H1 (cell line): ENCODE measurements at regions not wholly inside any gene's neighbourhood (a gene's known extent, or its start where the extent isn't known, plus 50 kb on each side); places are given as distances from the start of the nearest gene placed in this dataset.

Experiments used
- CHD1 ChIP-seq: IDR thresholded peaks from 2 replicates; pipeline ENCODE4 v1.6.1; 2012; ENCODE audit warnings: low read depth, low read length, improper control_type of control experiment
- EZH2 ChIP-seq: fragments of 200-600 bp; sonication (generic); IDR thresholded peaks from 2 replicates; pipeline ENCODE4 v1.7.1; 2012; ENCODE audit warnings: low read depth, mild to moderate bottlenecking, moderate library complexity, low read length, inconsistent platforms; ENCODE audit not compliant: severe bottlenecking
- POLR2A ChIP-seq, 2 experiments: IDR thresholded peaks; 1 replicate in 1 of 2; 2 replicates in 1 of 2; pipeline ENCODE4 v1.6.1; 2011; ENCODE audit warnings: low read depth in 2 of 2, low read length in 2 of 2, mild to moderate bottlenecking in 2 of 2; ENCODE audit errors: control extremely low read depth in 1 of 2
- TF ChIP-seq, protein P1 (sequence below): fragments of 300-600 bp; sonication (generic); IDR thresholded peaks from 2 replicates; pipeline ENCODE4 v1.7.1; 2012; ENCODE audit warnings: low read length, moderate library complexity, mild to moderate bottlenecking, inconsistent platforms; ENCODE audit not compliant: insufficient replicate concordance
- TF ChIP-seq, protein P2 (sequence below), 3 experiments: IDR thresholded peaks; 1 replicate in 2 of 3; 2 replicates in 1 of 3; pipeline versions ENCODE4 v1.5.1 to v1.6.1; 2011; ENCODE audit warnings: low read length in 3 of 3, mild to moderate bottlenecking in 3 of 3, inconsistent platforms in 2 of 3, low read depth in 1 of 3, moderate library complexity in 1 of 3; ENCODE audit not compliant: insufficient read depth in 1 of 3; ENCODE audit errors: control extremely low read depth in 1 of 3

- TF ChIP-seq, protein P1, sequence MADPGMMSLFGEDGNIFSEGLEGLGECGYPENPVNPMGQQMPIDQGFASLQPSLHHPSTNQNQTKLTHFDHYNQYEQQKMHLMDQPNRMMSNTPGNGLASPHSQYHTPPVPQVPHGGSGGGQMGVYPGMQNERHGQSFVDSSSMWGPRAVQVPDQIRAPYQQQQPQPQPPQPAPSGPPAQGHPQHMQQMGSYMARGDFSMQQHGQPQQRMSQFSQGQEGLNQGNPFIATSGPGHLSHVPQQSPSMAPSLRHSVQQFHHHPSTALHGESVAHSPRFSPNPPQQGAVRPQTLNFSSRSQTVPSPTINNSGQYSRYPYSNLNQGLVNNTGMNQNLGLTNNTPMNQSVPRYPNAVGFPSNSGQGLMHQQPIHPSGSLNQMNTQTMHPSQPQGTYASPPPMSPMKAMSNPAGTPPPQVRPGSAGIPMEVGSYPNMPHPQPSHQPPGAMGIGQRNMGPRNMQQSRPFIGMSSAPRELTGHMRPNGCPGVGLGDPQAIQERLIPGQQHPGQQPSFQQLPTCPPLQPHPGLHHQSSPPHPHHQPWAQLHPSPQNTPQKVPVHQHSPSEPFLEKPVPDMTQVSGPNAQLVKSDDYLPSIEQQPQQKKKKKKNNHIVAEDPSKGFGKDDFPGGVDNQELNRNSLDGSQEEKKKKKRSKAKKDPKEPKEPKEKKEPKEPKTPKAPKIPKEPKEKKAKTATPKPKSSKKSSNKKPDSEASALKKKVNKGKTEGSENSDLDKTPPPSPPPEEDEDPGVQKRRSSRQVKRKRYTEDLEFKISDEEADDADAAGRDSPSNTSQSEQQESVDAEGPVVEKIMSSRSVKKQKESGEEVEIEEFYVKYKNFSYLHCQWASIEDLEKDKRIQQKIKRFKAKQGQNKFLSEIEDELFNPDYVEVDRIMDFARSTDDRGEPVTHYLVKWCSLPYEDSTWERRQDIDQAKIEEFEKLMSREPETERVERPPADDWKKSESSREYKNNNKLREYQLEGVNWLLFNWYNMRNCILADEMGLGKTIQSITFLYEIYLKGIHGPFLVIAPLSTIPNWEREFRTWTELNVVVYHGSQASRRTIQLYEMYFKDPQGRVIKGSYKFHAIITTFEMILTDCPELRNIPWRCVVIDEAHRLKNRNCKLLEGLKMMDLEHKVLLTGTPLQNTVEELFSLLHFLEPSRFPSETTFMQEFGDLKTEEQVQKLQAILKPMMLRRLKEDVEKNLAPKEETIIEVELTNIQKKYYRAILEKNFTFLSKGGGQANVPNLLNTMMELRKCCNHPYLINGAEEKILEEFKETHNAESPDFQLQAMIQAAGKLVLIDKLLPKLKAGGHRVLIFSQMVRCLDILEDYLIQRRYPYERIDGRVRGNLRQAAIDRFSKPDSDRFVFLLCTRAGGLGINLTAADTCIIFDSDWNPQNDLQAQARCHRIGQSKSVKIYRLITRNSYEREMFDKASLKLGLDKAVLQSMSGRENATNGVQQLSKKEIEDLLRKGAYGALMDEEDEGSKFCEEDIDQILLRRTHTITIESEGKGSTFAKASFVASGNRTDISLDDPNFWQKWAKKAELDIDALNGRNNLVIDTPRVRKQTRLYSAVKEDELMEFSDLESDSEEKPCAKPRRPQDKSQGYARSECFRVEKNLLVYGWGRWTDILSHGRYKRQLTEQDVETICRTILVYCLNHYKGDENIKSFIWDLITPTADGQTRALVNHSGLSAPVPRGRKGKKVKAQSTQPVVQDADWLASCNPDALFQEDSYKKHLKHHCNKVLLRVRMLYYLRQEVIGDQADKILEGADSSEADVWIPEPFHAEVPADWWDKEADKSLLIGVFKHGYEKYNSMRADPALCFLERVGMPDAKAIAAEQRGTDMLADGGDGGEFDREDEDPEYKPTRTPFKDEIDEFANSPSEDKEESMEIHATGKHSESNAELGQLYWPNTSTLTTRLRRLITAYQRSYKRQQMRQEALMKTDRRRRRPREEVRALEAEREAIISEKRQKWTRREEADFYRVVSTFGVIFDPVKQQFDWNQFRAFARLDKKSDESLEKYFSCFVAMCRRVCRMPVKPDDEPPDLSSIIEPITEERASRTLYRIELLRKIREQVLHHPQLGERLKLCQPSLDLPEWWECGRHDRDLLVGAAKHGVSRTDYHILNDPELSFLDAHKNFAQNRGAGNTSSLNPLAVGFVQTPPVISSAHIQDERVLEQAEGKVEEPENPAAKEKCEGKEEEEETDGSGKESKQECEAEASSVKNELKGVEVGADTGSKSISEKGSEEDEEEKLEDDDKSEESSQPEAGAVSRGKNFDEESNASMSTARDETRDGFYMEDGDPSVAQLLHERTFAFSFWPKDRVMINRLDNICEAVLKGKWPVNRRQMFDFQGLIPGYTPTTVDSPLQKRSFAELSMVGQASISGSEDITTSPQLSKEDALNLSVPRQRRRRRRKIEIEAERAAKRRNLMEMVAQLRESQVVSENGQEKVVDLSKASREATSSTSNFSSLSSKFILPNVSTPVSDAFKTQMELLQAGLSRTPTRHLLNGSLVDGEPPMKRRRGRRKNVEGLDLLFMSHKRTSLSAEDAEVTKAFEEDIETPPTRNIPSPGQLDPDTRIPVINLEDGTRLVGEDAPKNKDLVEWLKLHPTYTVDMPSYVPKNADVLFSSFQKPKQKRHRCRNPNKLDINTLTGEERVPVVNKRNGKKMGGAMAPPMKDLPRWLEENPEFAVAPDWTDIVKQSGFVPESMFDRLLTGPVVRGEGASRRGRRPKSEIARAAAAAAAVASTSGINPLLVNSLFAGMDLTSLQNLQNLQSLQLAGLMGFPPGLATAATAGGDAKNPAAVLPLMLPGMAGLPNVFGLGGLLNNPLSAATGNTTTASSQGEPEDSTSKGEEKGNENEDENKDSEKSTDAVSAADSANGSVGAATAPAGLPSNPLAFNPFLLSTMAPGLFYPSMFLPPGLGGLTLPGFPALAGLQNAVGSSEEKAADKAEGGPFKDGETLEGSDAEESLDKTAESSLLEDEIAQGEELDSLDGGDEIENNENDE = no peak
- TF ChIP-seq POLR2A (IDR thresholded peaks at IDR 0.05; ENCODE audit: control extremely low read depth in 1 of 2, low read depth in 2 of 2, low read length in 2 of 2) (no peak), EZH2 (no peak), CHD1 (no peak)
- TF ChIP-seq, protein P2, sequence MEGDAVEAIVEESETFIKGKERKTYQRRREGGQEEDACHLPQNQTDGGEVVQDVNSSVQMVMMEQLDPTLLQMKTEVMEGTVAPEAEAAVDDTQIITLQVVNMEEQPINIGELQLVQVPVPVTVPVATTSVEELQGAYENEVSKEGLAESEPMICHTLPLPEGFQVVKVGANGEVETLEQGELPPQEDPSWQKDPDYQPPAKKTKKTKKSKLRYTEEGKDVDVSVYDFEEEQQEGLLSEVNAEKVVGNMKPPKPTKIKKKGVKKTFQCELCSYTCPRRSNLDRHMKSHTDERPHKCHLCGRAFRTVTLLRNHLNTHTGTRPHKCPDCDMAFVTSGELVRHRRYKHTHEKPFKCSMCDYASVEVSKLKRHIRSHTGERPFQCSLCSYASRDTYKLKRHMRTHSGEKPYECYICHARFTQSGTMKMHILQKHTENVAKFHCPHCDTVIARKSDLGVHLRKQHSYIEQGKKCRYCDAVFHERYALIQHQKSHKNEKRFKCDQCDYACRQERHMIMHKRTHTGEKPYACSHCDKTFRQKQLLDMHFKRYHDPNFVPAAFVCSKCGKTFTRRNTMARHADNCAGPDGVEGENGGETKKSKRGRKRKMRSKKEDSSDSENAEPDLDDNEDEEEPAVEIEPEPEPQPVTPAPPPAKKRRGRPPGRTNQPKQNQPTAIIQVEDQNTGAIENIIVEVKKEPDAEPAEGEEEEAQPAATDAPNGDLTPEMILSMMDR (IDR thresholded peaks at IDR 0.05; ENCODE audit: control extremely low read depth in 1 of 3, insufficient read depth in 1 of 3, low read depth in 1 of 3, low read length in 3 of 3) = no peak
Observed at GRCh38 chr4:123996718-123997510, 600.3 kb downstream of the SPRY1 start.
